ENCODE measurements at regions not wholly inside any gene's neighbourhood (a gene's known extent, or its start where the extent isn't known, plus 50 kb on each side); places are given as distances from the start of the nearest gene placed in this dataset.

DNA sequence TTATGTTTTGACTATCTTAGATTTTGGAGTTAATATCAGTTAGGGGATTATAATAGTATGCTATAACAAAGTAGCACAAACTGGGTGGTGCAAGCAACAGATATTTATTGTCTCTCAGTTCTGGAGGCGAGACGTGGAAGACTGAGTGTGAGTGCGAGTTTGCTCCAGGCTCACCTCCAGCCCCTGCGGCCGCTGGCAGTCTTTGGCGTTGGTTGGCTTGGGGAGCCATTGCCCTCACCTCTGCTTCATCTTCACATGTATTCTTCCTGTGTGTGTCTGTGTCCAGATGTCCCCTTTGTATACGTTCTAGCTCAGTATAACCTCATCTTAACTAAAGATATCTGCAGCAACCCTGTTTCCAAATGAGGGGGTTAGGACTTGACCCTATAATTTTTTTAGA lies 343.9 kb upstream of the COBL start:
- Histone ChIP-seq H3K9me3 (no peaks in the 10 kb centered on the region), H3K27ac (no peak overlapping the region), H3K36me3 (no peaks in the 10 kb centered on the region), H3K27me3 (no peaks in the 10 kb centered on the region), H3K4me3 (no peak overlapping the region), H3K4me1 (ENCODE audit: insufficient read depth) (peaks cover 2% of the 10 kb centered on the region)
- TF ChIP-seq, protein P1, sequence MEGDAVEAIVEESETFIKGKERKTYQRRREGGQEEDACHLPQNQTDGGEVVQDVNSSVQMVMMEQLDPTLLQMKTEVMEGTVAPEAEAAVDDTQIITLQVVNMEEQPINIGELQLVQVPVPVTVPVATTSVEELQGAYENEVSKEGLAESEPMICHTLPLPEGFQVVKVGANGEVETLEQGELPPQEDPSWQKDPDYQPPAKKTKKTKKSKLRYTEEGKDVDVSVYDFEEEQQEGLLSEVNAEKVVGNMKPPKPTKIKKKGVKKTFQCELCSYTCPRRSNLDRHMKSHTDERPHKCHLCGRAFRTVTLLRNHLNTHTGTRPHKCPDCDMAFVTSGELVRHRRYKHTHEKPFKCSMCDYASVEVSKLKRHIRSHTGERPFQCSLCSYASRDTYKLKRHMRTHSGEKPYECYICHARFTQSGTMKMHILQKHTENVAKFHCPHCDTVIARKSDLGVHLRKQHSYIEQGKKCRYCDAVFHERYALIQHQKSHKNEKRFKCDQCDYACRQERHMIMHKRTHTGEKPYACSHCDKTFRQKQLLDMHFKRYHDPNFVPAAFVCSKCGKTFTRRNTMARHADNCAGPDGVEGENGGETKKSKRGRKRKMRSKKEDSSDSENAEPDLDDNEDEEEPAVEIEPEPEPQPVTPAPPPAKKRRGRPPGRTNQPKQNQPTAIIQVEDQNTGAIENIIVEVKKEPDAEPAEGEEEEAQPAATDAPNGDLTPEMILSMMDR (IDR thresholded peaks at IDR 0.05) = no peak
- TF ChIP-seq EP300 (IDR thresholded peaks at IDR 0.05) (no peak), POLR2A (IDR thresholded peaks at IDR 0.05) (no peak)
- intact Hi-C loops (cut with DNase I) = no loop called here
- no peak for DNase-seq
- whole genome bisulfite sequencing, 3 donors = 90 to 95% (median 92%) methylated on average over 7 of the region's 7 CpGs

DNA sequence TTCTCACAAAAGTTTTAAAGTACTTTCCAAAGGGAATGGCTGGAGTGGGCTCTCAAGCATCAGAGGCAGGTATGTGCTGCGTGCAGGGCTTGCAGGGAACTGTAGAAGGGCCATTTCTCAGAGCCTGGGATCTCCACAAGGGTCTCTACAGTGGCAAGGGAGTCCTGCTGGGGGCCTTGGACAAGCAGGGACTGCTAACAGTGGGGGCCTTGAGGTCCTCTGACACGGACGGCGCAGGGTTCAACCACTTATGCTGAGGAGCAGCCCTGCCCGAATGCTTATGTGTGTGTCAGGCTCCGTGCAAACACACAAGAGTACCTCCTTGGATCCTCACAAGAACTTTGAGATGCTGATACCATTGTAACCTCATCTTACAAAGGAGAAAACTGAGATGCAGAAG lies 342.1 kb upstream of the COBL start:
- Histone ChIP-seq H3K4me1 (ENCODE audit: insufficient read depth) (peaks cover 2% of the 10 kb centered on the region), H3K36me3 (no peaks in the 10 kb centered on the region), H3K4me3 (no peak overlapping the region), H3K27ac (no peak overlapping the region), H3K9me3 (no peaks in the 10 kb centered on the region), H3K27me3 (no peaks in the 10 kb centered on the region)
- intact Hi-C loops (cut with DNase I) = no loop called here
- DNase-seq = no peak
- 87 to 94% (median 93%) methylated on average over 6 of the region's 6 CpGs for WGBS, 3 donors
- TF ChIP-seq, protein P1 (IDR thresholded peaks at IDR 0.05) = no peak
- TF ChIP-seq POLR2A (IDR thresholded peaks at IDR 0.05) = no peak
- no peak for TF ChIP-seq EP300 (IDR thresholded peaks at IDR 0.05)

DNA sequence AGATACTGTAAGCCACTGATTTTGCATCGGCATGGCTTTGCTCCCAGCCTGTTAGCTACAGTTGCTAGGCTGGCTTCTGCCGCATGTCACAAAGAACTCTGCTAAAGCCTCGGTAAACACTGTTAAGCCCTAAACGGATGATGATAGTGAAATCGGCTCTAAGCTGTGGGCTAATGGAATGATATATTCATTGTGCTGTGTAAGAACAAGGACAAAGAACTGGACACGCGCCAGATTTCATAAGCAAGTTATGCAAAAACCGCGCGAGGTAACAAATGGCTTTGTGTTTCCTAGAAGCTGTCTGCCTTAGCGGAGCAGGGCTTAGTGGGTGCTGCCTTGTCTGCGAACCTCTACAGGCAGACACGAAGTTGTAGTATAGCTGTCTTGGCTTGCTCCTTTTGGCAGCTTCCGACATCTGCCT lies 331.3 kb upstream of the COBL start:
- 10 to 26% (median 14%) methylated on average over 14 of the region's 14 CpGs for WGBS, 3 donors
- TF ChIP-seq POLR2A (IDR thresholded peaks at IDR 0.05) (no peak), EP300 (IDR thresholded peaks at IDR 0.05) (no peak)
- TF ChIP-seq, protein P1 (IDR thresholded peaks at IDR 0.05) = no peak
- Histone ChIP-seq H3K4me3 (no peak overlapping the region), H3K27me3 (no peaks in the 10 kb centered on the region), H3K36me3 (no peaks in the 10 kb centered on the region), H3K27ac (no peak overlapping the region), H3K4me1 (ENCODE audit: insufficient read depth) (peaks cover 3% of the 10 kb centered on the region), H3K9me3 (no peaks in the 10 kb centered on the region)
- intact Hi-C loops (cut with DNase I) = no loop called here
- DNase-seq = peak in 4 of 5 donors; percentile 32 to 44 (median 38)

DNA sequence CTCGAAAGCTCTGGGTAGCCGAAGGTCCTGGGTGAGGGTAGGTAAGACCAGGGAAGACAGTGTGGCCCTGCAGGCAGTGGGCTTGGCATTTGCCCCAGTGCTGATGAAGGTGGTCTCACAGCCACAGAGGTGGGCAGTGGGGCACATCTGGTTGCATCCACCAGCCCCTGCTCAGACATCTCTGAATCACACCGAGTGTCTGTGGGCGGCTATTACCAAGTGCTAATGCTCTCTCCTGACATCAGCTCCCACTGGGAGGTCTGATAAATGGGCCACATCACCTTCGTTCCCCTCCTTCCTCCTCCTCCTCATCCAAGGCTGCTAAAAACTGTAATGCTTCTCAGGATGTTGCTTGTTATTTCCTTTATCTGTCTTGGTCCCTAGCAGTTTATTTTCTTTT lies 330.9 kb upstream of the COBL start:
- intact Hi-C loops (cut with DNase I) = no loop called here
- no peak for DNase-seq
- TF ChIP-seq POLR2A (IDR thresholded peaks at IDR 0.05) (no peak), EP300 (IDR thresholded peaks at IDR 0.05) (no peak)
- TF ChIP-seq, protein P1 (IDR thresholded peaks at IDR 0.05) = no peak
- Histone ChIP-seq H3K9me3 (no peaks in the 10 kb centered on the region), H3K27me3 (no peaks in the 10 kb centered on the region), H3K36me3 (no peaks in the 10 kb centered on the region), H3K27ac (no peak overlapping the region), H3K4me1 (ENCODE audit: insufficient read depth) (peaks cover 3% of the 10 kb centered on the region), H3K4me3 (no peak overlapping the region)
- 45 to 50% (median 46%) methylated on average over 5 of the region's 5 CpGs for WGBS, 3 donors
